GM18868 (cell line): ENCODE measurements at regions not wholly inside any gene's neighbourhood (a gene's known extent, or its start where the extent isn't known, plus 50 kb on each side); places are given as distances from the start of the nearest gene placed in this dataset.

Source experiments
- ATAC-seq: cut with Tn5 transposase; IDR thresholded peaks from one replicate; pipeline ENCODE4 v1.9.1; 2021; ENCODE audit warnings: mild to moderate bottlenecking, moderate library complexity; ENCODE audit not compliant: unreplicated experiment

DNA sequence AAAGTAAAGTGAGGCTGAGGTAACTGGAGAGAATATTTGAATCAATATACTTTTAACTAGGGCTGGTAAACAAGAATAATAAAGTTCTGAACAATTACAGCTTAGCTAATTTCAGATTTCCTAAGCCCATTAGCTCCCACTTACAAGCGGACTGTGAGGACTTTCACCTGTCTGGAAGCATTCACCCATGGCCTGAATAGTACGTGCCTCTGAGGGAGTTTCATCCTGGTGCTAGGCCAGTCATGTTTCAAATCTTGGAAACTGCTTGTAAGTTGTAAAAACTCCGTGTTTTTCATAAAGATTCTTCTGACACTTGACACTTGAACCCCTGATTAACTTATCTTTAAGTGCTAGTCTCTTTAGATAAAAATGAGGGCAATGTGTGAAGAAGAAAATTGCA is 975.2 kb upstream of the GHITM start:
- ATAC-seq = no peak

DNA sequence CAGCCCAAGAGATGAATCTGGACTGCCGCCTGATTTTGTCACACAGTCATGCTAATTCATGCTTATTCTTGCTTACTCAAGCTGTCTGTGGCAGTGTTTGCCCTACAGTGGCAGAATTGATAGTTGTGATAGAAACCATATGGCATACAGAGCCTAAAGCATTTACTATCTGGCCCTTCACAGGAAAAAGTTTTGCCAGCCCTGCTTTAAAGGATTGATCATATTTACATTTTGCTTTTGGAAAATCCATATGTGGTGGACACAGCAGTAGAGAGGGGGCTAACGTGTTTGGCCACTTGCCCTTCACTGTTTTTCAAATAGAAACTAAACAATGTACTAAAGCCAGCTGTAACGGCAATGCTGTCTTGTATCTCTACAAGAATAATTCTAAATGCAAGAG is 974.0 kb upstream of the GHITM start:
- no peak for ATAC-seq

DNA sequence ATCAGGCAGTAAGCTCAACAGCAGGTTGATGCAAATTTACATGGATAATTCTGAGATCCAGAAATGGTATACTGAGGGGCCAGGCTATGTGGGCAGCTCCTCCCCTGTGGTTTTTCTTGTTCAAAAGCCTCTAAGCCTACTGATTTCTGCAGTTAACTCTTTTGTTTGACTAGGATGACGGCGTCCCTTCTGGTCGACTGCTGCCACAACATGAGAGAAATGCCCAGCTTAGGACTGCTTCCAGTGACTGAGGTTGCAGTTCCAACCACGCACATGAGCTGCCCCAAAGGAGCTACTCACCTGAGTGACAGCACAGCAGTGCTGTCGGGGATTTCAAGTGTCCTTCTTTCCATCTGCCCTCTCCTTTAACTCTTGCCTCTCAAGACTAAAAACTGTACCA is 973.0 kb upstream of the GHITM start:
- no peak for ATAC-seq

DNA sequence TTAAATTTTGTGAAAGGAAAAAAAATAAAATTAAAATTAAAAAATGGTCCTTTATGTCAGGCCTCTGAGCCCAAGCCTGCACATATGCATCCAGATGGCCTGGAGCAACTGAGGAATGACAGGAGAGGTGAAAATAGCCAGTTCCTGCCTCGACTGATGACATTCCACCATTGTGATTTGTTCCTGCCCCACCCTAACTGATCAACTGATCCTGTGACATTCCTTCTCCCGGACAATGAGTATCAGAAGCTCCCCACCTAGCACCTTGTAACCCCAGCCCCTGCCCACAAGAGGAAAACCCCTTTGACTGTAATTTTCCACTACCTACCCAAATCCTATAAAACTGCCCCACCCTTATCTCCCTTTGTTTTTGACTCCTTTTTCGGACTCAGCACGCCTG is 972.2 kb upstream of the GHITM start:
- ATAC-seq = no peak

DNA sequence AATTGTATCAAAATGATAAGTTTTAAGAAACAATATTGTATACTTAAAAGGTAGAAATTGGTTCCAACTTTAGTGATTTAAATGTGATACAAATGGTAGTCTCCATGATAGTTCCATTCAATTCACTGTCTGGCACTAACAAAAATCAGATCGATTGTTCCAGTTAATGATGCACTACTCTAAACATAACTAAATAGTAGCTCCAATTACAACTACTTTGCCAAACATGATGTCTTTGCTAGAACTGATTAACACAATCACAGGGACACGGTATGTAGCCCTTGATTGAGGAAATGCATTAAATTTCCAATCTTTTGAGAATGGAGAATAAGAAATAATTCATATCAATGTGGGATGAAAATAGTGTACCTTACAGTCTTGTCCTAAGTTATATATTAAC is 962.4 kb upstream of the GHITM start:
- ATAC-seq = no peak

DNA sequence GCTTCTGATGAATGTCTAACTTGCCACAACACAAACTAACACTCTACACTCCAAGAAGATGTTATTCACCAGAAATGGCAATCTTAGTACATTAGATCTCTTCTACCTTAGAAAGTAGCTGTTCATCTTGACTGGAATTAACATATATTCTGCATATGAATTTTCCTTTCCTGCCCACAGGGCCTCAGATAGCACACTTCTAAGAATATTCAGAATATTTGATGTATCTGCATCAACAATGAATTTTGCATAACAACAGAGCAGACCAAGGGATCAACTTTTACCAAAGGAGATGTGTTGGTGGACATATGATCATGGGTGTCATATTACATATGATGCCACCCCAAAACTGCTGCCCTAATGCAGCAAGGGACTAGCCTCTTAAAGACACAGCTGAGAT is 960.8 kb upstream of the GHITM start:
- no peak for ATAC-seq

DNA sequence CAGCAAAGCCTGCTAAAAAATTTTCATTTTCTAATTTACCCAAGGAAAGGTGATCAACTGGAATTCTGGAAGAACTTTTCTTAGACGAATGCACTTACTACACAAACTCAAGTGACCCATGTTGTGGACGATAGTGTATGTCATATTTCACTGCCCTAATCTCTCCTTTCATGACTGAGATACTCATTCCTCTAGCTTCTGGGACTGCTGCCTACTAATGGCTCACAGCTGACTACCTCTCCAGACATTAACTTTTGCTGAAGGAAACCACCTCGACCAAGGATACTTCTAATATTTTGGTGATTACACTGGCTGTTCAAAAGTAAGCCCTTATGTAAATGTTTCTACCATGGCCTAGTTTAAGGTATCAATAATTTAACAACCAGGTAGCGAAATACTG is 959.9 kb upstream of the GHITM start:
- no peak for ATAC-seq

DNA sequence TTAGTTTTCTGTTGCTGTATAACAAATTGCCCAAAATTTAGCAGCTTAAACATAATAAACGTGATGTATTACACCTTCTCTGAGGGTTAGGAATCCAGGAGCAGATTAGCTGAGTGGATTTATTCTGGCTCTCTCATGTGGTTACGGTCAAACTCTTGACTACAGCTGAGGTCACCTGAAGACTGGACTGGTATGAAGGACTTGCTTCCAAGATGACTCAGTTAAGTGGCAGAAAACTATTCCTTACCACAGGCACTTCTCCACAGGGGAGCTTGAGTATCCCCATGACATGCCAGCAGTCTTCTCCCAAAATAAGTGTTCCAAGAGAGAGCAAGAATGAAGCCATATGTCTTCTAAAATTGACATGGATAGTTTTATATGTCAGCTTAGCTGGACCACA is 957.2 kb upstream of the GHITM start:
- ATAC-seq = no peak

DNA sequence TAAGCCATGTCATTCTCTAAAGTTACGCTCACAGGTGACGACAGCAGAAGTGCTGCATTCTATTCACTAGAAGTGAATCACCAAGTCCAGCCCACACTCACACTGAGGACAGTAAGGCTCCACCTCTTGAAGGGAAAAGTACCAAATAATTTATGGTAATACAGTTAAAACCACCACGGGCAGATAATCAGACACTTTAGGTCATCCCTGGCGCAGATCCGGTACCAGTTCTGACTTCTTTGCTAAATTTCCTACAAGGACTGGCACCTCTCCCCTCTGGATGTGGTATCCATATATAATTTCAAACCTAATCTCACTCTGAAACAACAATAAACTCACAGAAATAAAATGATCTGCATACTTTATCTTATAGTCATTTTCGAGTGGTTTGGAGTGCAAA is 954.7 kb upstream of the GHITM start:
- no peak for ATAC-seq

DNA sequence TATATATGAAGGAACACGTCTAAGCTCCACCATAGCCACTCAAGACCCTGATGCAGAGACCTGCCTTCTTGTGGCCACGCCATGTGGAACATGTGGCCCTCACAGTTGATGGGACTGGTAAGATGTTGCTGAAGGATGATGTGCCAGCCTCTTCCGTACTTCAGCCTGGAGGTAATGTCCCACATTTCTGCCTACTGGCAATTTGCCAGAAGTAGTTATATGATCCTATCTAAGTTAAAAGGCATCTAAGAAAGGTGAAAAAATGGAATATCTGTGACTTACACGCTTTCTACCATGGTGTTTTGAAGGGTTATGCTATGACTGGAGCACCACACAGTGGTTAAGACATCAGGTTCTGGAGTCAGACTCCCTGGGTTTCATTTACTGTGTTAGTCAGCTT is 948.7 kb upstream of the GHITM start:
- ATAC-seq = no peak

DNA sequence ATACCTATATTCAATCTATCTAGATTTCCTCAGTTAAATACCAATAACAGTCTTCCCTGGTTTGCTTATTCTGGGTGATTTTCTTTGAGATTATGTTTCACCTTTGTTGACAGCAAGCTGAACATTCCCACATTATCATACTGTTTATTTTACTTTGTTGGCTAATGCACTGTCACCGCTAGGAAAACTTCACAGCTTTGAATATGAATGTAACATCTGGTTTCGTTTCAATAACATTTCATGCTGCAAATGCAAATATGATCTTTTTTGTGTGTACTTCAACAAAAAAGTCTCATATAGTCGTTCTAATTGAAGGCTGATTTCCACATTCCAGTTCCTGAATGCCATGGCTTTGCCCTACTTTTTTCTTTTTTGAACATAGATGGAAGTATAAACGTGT is 946.3 kb upstream of the GHITM start:
- no peak for ATAC-seq

DNA sequence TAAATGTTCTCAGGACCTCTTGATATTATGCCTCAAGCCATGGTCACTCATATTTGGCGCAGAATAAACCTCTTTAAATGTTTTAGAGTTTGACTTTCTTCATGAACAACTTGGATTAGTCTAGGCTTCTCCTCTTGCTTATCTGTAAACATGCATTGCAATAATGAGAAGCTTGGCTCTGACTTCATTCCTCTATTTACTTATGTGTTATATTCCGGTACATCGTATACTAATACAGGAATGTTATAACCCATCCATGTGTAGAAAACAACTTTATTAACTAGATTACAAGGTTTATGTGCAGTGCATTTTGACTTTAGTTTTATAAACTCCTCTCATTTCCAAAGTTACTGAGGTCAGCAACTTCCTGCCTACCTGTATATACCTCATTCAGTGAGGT is 944.3 kb upstream of the GHITM start:
- ATAC-seq = no peak

DNA sequence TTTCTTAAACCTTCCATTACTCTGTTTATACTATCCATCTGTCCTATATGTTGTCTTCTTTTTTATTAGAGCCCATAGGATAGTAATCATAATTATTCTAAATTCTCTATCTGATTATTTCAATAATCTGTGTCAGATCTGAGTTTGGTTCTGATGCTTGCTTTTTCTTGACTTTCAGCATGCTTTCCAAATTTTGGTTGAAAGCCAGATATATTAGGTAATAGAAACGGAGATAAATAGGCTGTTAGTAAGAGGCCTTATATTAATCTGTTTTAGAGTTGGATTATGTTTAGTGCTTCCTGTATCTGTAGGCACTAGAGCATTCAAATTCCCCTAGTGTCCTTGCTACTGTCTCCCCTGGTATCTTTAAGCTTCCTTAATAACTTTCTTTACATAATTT is 939.9 kb upstream of the GHITM start:
- ATAC-seq = no peak

DNA sequence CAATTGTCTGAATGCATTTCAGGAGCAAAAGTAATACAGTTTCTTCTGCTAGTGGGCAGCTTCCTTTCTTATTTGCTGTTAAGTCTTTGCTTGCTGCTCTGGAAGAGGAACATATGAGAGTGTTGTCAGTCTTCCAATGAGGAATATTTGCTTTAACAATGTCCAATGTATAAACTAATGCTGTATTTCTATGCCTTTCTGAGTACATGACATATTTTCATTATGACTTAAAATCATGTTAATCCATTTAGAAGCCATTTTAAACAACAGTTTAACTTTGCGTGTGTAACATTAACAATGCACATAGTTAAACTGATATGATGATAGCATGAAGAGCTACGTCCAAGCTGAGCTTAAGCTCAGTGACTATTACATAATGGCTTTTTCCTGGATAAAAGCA is 933.4 kb upstream of the GHITM start:
- no peak for ATAC-seq

DNA sequence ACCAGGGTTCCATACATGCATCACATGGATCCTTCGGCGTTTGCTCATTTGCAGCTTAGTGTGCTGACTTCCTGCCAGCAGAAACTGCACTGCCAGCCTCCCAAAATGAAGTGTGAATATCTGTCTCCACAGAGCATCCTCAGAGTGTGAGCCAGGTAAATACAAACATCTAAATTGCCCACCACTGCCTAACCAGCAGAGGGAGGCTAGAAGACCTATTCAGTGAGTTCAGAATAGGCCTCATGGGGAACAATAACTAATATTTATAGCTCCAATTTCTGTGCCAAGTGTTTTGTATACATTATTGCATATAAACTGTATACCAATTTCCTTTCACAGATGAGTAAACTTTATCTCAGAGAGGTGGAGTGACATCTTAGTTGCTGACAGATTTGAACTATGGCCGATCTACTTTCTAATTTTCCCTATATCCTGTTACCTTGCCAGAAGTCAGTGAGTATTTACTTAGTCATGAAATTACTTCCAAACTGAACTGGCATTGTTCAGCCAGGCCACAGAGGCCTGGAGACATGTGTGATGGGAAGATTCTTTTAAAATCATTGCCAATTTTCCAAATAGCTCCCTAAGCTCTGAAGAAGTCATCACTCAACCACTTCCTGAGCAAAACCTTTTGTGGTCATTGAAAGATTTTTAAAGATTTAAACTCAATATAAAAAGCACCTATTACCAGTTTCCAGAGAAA is 926.5 kb upstream of the GHITM start:
- ATAC-seq = no peak

DNA sequence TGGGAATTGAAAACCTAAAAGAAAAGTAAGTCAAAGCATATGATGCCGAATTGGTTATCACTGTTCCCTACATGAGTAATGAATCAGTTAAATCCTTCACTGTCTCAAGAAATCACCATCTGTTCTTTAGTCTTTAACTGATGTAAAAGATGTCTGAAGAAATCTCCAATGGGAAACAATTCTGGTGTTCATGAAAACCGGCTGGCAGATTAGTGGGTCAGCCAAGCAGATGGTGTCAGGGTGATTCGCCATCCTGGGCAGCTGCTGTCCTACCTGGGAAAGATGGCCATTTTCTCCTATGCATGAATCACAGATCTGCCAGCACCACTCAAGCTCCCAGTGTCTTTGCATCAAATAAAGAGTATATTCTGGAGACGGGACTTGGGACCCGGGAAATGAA is 925.2 kb upstream of the GHITM start:
- ATAC-seq = no peak

DNA sequence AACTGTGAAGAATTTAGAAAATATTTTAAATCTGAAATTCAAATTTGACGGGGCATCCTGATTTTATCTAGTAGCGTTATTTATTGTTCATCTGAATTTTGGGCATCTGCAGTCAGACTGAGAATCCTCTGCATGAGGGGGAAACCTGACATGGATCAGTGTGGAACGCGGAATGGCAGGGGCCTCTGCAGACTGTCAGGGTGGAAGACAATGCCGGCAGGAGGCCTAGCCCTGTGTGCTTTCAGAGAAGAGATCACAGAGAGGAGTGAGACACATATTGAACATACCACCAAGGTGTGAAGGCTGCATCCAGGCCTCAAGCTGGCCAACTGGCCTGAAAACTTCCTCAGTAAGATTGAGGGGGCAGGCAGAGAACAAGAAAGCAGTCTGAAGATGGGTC is 921.1 kb upstream of the GHITM start:
- ATAC-seq = no peak

DNA sequence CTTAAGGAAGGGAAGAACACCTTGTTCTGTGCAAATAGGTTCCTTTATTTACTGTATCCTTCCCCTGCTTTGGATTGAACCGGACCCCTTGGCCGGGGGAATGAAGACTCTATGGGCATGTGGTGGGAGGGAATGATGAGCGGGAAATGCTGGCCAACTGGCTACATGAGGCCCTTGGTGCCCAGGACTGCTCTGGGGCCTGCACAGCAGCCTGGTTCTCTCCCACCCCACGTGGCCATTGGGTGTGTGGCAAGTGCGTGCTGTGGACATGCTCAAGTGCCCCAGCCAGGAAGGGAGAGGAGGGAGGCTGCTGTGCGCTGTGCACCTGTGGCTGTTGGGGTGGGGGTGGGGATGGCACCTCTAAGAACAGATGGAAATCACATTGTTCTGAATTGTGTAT is 917.0 kb upstream of the GHITM start:
- ATAC-seq = no peak

DNA sequence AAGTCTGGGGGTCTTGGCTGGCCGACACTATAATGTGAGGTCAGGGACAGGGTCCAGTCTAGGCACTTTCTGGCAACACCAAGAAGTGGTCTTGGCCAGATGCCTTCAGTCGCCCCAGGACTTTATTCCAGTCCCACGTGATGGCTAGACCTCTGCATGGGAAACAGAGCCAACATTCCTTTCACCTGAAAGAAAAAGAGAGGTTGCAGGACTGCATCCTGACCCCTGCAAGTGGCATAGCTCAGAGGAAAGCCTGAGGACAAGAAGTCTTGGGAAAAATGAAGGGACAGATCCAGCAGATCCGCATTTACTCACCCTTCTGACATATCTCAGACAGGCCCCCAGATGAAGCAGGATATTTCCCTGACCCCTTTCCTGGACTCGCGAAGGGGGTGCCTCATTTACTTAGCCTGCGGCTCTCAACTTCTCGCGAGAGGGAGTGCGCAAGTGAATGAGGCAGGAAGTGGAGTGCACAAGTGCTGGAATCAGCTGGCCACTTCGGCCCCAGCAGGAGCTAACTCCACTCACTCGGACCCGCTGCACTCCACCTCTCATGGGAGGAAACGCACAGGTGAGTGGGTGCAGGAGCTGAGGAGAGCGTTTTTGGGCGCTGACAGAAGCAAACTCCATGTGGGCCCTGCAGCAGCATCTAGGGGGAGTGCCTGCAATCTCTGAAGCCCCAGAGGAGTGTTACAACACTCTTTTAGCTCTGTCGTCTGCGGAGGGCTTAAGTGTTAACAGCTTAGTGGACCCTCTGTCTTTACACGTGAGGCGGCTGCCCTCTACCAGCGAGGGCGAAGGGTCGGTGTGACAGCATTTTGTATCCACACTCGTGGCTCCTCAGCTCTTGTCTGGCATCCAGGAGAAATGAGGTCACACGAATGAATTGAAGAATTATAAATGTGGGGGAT is 916.2 kb upstream of the GHITM start:
- no peak for ATAC-seq

DNA sequence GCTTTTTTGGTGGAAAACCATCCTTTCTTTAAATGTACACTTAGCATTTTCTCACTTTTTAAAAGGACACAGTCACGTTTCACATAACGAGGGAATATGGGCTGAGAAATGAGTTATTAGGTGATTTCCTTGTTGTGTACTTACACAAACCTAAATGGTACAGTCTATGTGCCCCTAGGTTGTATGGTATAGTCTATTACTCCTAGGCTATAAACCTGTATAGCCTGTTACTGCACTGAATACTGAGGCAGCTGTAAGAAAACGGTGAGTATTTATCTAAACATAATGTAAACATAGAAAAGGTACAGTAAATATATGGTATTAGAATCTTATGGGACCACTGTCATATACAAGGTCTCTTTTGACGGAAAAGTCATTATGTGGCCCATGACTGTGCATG is 913.5 kb upstream of the GHITM start:
- ATAC-seq = no peak

DNA sequence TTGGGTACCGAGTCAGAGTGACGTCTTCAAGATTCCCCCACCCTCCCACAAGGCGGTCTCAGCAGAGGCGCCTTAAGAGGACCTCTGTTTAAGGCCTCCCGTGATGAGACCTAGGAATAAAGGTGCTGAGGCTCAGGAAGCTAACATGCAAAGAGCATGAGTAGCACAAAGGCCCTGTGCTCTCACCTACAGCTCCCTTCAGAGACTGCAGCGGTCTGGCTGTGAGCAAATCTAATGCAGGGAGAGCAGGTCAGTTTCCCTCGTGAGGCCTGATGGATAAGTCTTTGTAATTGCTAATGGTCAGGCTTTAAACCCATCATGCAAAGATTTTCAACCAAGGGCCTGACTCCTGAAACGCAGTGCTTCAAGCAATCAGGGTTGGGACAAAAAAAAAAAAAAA is 909.3 kb upstream of the GHITM start:
- ATAC-seq = no peak

DNA sequence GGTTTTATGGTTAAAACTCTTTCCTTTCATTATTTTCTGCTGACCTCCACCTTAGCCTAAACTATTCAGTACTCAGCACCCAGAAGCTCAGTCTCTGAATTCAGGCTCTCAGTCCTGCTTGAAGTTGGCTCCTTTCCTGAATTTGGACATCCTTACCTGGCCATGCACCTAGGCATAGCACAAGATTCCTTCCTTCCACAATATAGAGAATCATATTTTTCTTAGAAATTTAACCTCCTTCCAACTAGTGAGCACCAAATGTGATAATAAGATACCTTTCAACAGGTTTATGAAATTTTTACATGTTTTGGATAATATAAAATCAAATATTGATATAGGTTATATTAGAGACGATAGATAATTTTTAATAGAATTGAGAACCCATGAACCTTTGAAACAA is 905.6 kb upstream of the GHITM start:
- no peak for ATAC-seq
